A673 (cell line): ENCODE measurements at regions not wholly inside any gene's neighbourhood (a gene's known extent, or its start where the extent isn't known, plus 50 kb on each side); places are given as distances from the start of the nearest gene placed in this dataset.

Experiments used
- BruUV-seq: library from RNA; stranded (reverse); fragments of 400-500 nt; replicated peaks from 2 replicates; lab custom pipeline; 2021; lab: Mats Ljungman, UMichigan
- CTCF ChIA-PET: fragments of 300-600 bp; sonication (Branson Sonifier 250); formaldehyde crosslinking; loops from one replicate; lab custom pipeline; 2022; ENCODE audit warnings: antibody characterized with exemption; lab: Charles Lee
- POLR2A ChIA-PET: fragments of 300-600 bp; sonication (Branson Sonifier 250); formaldehyde crosslinking; loops from one replicate; lab custom pipeline; 2022; ENCODE audit warnings: antibody characterized with exemption; ENCODE audit not compliant: low non-redundant PET; lab: Charles Lee
- DNase-seq: peaks from one replicate; pipeline ENCODE4 v3.0.0-alpha.2; 2015; ENCODE audit warnings: low spot score
- H3K27ac ChIP-seq: fragments of 200-600 bp; sonication (generic); 2 replicates; pipeline ENCODE4 v1.5.1; 2016; ENCODE audit warnings: mixed run types, low read depth, mild to moderate bottlenecking, mixed read lengths, antibody characterized with exemption, low read length; ENCODE audit not compliant: poor library complexity, severe bottlenecking
- H3K27me3 ChIP-seq: fragments of 200-600 bp; sonication (generic); replicated peaks from 2 replicates; pipeline ENCODE4 v1.6.1; 2017; ENCODE audit warnings: mixed run types, low read depth, mild to moderate bottlenecking, mixed read lengths, antibody characterized with exemption, low read length; ENCODE audit not compliant: insufficient read depth, poor library complexity
- H3K36me3 ChIP-seq: fragments of 200-600 bp; sonication (generic); 2 replicates; pipeline ENCODE4 v1.6.1; 2016; ENCODE audit warnings: mixed run types, mild to moderate bottlenecking, mixed read lengths, antibody characterized with exemption, low read length; ENCODE audit not compliant: insufficient read depth, poor library complexity, severe bottlenecking
- H3K4me1 ChIP-seq: fragments of 200-600 bp; sonication (generic); 2 replicates; pipeline ENCODE4 v1.6.1; 2017; ENCODE audit warnings: mixed run types, mild to moderate bottlenecking, mixed read lengths, antibody characterized with exemption, low read length; ENCODE audit not compliant: insufficient read depth, poor library complexity, severe bottlenecking
- H3K4me3 ChIP-seq: fragments of 200-600 bp; sonication (generic); 2 replicates; pipeline ENCODE4 v1.5.1; 2016; ENCODE audit warnings: low read depth, mixed run types, mild to moderate bottlenecking, mixed read lengths, low read length; ENCODE audit not compliant: poor library complexity, severe bottlenecking
- H3K9me3 ChIP-seq: fragments of 200-600 bp; sonication (generic); 2 replicates; pipeline ENCODE4 v1.6.1; 2016; ENCODE audit warnings: mixed run types, low read depth, mild to moderate bottlenecking, mixed read lengths, antibody characterized with exemption, low read length; ENCODE audit not compliant: poor library complexity, severe bottlenecking
- EZH2 ChIP-seq: fragments of 200-600 bp; sonication (generic); IDR thresholded peaks from 2 replicates; pipeline ENCODE4 v1.6.1; 2017; ENCODE audit warnings: borderline replicate concordance, low read depth, mild to moderate bottlenecking, mixed read lengths, antibody characterized with exemption, low read length; ENCODE audit not compliant: poor library complexity, severe bottlenecking
- intact Hi-C: fragments of 100-400 bp; cut with micrococcal nuclease; formaldehyde crosslinking; loops from one replicate; pipeline ENCODE4 v1.10.0; 2022; ENCODE audit not compliant: unreplicated experiment
- TF ChIP-seq, protein P1 (sequence below): fragments of 300-800, 200-600 bp; sonication (generic); conservative IDR thresholded peaks from 2 replicates; pipeline ENCODE4 v1.5.1; 2017; ENCODE audit warnings: low read depth, mild to moderate bottlenecking, antibody characterized with exemption, low read length, moderate library complexity, mixed read lengths

DNA sequence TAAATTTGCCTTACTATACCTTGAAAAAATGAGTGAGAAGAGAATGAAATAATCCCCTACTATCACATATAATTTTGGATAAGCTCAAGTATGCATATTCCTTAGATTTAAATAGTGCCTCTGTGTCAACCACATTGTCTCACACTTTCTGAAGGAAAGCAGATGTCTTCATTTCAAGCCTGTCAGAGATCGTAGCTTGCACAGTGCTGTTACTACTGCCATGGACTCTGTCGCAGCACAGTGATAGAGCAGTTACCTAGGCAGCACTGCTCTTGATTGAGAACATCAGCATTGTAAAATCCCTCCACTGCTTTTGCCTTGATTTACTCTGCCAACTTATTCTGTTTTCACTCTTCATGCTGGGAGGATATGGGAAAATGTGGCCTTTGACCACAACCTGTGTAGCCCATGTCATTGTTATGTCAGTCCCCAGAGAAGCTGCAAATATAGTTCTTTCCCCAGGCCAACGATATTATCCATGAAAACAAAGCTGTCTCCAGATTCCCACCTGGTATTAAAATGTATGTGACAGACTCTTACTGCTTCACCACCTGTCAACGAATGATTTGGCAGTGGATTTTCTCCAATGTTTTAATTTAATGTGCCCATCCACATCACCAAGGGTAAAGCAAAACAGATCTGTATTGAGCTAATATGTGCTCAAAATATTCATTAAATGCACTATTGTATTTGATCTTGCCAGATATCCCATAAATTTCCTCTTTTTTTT is 675.7 kb downstream of the METTL4 start:
- Histone ChIP-seq H3K4me3 (no peak overlapping the region), H3K27me3 (peaks cover 10% of the 10 kb centered on the region), H3K9me3 (no peaks in the 10 kb centered on the region), H3K36me3 (no peaks in the 10 kb centered on the region), H3K27ac (no peak overlapping the region), H3K4me1 (no peaks in the 10 kb centered on the region)
- no peak for DNase-seq
- intact Hi-C loops: no loop called here
- POLR2A ChIA-PET: interaction anchor here (0.7 kb wide), 1 partner anchor 1178 kb away, joined by 5 read pairs; no protein-coding TSS in a partner anchor
- TF ChIP-seq EZH2: no peak
- TF ChIP-seq, protein P1, sequence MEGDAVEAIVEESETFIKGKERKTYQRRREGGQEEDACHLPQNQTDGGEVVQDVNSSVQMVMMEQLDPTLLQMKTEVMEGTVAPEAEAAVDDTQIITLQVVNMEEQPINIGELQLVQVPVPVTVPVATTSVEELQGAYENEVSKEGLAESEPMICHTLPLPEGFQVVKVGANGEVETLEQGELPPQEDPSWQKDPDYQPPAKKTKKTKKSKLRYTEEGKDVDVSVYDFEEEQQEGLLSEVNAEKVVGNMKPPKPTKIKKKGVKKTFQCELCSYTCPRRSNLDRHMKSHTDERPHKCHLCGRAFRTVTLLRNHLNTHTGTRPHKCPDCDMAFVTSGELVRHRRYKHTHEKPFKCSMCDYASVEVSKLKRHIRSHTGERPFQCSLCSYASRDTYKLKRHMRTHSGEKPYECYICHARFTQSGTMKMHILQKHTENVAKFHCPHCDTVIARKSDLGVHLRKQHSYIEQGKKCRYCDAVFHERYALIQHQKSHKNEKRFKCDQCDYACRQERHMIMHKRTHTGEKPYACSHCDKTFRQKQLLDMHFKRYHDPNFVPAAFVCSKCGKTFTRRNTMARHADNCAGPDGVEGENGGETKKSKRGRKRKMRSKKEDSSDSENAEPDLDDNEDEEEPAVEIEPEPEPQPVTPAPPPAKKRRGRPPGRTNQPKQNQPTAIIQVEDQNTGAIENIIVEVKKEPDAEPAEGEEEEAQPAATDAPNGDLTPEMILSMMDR: no peak
- no TSS peak for BruUV-seq
- CTCF ChIA-PET: no interaction called here

DNA sequence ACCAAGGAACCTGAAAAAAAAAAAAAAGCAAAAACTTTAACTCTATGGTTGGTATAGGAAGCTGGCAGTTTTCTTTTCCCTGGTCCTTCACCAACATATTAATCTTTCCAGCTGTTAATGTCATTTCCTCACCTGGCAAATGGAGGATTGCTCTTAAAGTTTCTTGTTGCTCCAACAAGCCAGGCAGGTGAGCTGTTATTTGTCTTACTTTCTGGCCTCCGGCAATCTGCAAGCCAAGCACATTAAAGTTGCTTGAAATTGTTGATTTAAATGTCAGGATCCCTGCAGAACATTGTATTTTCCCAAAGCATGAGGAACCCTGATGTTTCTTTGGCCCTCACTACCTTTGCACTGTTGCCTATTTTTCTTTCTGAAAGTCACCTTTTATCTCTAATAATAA is 664.9 kb downstream of the METTL4 start:
- BruUV-seq: no TSS peak
- H3K27ac ChIP-seq: no peak overlapping the region
- ChIA-PET CTCF (no interaction called here), POLR2A (no interaction called here)
- no peaks in the 10 kb centered on the region for H3K27me3 ChIP-seq
- no peak for TF ChIP-seq EZH2
- TF ChIP-seq, protein P1: no peak
- no peaks in the 10 kb centered on the region for H3K9me3 ChIP-seq
- no peak for DNase-seq
- H3K4me1 ChIP-seq: no peaks in the 10 kb centered on the region
- intact Hi-C loops: no loop called here
- no peak overlapping the region for H3K4me3 ChIP-seq
- H3K36me3 ChIP-seq: no peaks in the 10 kb centered on the region

- intact Hi-C loops: no loop called here
- CTCF ChIA-PET: no interaction called here
- Histone ChIP-seq H3K36me3 (no peaks in the 10 kb centered on the region), H3K4me1 (no peaks in the 10 kb centered on the region), H3K4me3 (no peak overlapping the region), H3K27ac (no peak overlapping the region), H3K27me3 (no peaks in the 10 kb centered on the region), H3K9me3 (no peaks in the 10 kb centered on the region)
- no peak for DNase-seq
- no peak for TF ChIP-seq EZH2
- TF ChIP-seq, protein P1: no peak
- no TSS peak for BruUV-seq
- POLR2A ChIA-PET: no interaction called here
Measured at GRCh38 chr18:1907470-1908206, 663.7 kb downstream of the METTL4 start.
